GM18870 (cell line): ENCODE measurements at regions not wholly inside any gene's neighbourhood (a gene's known extent, or its start where the extent isn't known, plus 50 kb on each side); places are given as distances from the start of the nearest gene placed in this dataset.
"Not testable (repeated sequence)": the region's sequence is repeated elsewhere in the genome, so short reads cannot be mapped to it uniquely, and the experiment has no call there.

ENCODE experiments used
- ATAC-seq: cut with Tn5 transposase; IDR thresholded peaks from one replicate; pipeline ENCODE4 v1.9.1; 2021; ENCODE audit warnings: moderate library complexity; ENCODE audit not compliant: unreplicated experiment

DNA sequence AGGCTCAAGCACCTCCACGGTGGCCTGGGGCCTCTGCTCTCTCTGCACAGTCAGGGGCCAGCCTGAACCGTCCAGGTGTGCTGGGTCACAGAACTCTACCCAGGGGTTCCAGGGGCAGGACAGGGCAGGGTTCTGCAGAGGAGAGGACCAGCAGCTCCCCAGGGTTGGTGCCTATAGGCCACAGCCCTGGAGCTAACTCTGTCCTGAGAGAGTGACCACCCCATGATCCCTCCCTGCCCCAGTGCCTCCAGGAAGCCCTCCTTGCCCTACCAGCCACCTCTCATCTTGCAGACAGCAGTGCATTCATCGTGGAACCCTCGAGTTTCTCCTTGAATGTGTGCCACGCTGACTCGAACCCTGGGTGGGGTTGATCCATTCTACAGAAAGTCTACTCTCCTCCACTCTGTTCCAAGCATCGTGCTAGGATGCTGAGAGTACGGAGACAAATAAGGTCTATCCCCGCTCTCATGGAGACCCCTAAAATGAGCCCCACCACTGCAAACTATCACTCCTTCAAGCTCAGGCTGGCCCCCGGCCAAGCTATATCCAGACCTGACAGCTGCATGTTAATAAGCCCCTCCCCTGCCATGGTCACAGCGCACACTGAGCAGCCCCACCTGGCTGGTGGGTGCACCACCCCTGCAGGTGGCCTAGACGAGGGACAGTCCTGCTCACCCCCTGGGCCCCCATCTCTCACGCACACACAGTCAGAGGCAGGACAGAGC, 138.1 kb upstream of the FOXD4L5 start:
- ATAC-seq, result not testable (repeated sequence)

DNA sequence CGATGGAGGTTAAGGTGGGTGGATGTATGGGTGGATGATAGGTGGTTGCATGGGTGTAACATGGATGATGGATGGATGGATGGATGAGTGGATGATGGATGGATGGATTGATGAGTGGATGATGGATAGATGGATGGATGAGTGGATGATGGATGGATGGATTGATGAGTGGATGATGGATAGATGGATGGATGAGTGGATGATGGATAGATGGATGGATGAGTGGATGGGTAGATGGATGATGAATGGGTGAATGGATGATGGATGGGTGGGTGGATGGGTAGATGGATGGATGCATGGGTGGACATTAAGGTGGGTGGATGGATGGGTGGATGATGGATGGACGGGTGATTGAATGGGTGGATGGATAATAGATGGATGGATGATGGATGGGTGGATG, 136.5 kb upstream of the FOXD4L5 start:
- not testable (repeated sequence) for ATAC-seq

DNA sequence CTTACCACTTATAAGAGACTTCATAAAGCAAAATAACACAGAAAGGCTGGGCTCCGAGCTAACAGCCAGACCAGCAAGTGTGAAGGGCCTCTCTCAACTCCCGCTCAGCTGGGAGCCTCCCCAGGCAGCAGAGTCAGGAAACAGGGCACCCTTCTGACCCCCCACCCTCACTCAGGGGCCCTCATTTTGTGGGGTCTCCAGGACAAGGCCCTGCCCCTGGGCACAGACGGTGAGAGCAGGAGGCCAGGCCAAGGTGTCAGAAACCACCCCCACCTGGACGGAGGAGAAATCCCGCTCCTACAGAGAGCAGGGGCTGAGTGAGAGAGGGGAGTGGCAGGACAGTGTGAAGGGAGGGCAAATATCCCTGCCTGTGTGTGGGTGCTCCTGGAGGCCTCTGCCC, 135.8 kb upstream of the FOXD4L5 start:
- no peak for ATAC-seq

DNA sequence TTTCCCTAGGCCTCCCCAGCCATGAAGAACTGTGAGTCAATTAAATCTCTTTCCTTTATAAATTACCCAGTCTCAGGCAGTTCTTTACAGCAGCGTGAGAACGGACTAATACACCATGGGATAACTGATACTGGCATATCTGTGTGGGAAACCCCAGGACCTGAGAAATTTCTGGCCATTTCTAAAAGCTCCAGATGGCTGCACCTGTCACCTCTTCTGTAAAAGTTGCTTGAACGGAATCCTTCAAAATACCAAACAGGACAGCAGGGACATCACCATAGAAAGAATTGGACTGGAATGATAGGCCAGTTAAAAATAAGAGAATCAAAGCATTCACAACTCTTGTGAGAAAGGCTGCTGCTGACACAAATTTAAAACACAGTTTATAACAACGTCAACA, 134.0 kb upstream of the FOXD4L5 start:
- not testable (repeated sequence) for ATAC-seq

DNA sequence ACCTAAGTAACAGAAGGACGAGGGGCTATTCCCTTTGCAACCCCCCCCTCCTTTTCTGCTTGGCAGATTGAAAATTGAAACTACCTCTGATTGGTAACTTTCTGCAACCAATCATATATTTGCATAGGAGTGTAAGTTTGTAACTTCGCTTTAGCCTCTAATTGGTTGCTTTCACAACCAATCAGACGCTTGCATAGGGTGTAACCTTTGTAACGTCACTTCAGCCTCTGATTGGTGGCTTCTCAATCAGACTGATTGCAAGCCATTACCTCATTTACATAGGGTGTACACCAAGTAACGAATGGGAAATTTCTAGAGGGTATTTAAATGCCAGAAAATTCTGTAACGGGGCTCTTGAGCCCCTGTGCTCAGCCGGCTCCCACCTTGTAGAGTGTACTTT, 131.9 kb upstream of the FOXD4L5 start:
- ATAC-seq, result not testable (repeated sequence)

DNA sequence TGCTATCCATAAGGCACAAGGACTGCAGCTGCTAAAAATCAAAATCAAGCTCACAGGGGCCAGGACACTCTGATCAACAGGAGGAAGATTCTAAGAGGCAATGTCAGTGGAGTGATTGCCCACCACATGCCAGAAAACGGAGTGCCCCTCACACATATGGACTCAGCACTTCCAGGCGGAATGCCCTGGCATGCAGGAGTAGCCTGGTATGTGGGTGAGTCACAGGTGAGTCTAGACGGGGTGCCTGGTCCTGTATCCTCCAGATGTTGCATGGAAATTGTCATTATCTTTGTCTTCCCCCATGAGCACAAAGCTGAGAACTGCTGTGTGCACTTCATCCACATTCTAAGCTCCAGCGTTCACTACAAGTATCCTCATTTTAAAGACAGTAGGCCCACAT, 129.2 kb upstream of the FOXD4L5 start:
- not testable (repeated sequence) for ATAC-seq

DNA sequence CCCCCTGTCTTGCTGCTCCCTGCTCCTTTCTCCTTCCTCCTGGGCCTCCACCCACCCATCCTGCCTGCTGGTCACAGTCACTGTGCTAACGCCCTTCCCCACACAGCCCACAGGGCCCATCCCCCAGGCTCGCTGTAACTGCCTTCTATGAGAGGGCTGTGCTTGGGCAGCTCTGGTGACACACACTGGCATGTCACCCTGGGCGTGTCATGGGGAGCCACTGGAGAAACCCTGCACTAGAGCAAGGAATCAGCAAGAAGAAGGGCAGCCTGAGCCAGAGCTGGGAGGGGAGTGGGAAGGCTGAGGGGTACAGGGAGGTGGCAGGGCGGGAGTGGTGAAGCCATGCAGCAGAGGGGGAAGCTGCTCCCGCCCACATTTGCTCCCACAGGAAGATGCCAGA, 128.4 kb upstream of the FOXD4L5 start:
- ATAC-seq, result not testable (repeated sequence)

DNA sequence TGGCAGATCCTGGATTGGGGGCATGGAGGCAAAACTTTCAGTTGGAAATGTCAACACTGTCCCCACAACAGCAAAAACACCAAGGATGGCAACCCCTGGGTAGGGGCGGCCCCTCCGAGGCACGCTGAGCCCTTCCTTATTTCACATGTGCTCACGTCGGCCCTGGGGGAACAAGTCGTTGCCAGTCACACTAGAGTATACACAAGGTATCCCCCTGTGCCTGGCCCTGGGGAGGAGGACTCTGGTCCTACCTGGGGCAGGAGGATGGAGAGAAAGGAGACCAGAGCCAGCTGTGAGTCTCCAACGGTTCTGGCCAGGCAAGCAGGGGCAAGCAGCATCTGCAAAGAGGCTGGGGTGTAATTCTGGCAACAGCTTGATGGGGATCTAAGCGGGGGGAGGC, 126.9 kb upstream of the FOXD4L5 start:
- ATAC-seq, result no peak

DNA sequence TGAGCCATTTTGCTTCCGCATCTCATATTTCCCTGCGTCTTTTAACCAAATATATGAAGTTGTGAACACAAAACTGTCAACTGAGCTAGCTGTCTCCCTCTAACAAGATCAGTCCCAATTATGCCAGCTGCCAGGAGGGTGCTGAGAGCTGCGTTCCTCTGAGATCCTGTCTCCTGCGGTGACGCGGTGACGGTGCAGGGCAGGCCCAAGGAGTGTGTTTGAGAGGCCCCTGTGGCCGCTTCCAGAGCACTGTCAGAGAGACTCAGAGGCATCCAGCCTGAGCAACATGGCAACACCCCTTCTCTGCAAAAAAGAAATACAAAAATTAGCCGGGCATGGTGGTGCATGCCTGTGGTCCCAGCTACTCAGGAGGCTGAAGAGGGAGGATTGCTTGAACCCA, 126.3 kb upstream of the FOXD4L5 start:
- no peak for ATAC-seq

DNA sequence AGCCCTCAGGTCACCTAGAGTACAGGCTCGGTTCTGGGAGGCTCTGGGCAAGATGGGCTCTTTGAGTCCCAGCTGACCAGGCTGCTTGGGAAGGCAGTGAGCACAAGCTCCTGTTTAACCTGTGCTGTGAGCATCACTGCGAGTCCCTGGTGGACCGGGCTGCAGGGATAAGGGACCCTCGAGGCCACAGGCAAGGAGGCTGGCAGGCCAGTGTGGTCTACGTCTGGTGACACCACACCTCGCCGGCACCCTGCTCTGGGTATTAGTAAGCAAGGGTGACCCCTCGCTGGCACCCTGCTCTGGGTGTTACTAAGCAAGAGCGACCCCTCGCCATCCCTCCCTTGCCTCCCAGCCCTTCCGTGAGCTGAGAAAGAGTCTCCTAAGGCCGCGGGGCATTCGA, 125.9 kb upstream of the FOXD4L5 start:
- no peak for ATAC-seq

DNA sequence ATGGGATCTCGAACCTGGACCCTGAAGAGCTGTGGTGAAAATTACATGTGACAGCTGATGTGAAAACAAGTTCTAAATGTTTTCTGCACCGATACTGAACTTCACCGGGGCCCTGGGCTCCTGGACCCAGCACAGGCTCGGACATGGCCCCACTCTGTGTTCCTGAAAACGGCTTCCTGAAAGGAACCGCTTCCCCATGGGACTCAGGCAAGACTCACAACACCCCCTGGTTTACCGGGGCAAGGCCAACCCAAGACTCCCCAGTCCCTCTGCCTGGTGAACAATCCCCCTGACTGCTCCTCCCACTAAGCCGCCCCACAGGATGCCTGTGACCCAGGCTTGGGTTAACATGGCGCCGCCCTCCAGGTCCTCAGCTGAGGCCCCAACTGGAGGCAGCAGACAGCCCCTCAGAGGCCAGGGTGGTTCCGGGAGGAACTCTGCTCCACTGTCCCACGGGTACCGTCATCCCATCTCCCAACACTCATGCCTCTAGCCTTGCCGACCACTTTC, 124.5 kb upstream of the FOXD4L5 start:
- no peak for ATAC-seq

DNA sequence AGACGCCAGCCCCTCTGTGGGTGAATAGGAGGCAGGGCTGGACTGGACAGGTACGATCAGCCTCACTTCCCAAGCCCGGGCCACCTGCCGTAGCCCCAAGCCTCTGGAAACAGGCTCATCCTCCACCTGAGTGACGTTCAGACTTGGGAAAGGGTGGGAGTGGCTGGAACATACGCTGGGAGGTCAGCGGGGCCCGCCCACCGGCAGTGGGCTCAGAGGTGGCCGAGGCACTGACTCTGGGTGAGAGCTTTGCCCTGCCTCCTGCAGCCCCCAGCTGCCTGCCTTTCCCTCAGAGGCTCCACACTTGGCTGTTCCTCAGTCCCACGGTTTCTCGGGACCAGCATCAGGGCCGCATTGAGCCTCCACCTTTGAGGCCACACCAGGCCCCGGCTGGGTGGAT, 123.8 kb upstream of the FOXD4L5 start:
- ATAC-seq, result not testable (repeated sequence)

DNA sequence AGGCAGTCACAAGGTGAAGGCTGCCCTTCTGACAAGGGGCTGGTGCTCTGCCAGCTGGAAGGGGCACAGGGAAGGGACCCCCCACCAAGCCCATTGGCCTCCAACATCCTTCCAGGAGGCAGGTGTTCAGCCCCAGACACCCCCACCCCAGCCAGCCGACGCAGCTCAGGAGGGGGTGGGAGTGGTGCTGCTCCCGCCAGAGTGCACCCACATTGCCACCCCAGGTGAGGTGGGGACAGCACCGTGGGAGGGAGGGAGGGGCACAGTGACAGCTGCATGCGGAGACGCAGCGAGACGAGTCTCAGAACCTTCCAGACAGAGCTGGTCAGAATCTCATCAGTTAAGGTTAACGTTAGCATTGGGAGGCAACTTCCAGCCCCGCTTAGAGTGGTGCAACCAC, 121.6 kb upstream of the FOXD4L5 start:
- not testable (repeated sequence) for ATAC-seq

DNA sequence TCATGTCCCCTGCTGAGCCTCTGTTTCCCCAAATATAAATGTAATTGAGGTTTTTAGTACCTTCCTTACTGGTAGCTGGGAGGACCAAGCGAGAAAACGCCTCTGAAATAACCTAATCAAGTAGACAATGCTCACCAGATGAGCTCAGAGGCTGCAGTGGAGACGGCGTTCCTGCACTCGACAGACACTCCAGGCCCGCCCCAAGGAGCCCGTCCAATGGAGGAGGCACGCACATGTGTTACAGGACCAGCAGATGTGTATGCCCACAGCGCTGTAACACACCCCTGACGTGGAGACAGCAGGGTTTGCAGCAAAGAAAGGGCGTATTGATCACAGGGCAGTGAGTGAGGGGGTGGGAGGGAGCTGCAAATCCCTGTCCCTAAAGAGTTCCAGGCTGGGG, 120.8 kb upstream of the FOXD4L5 start:
- ATAC-seq, result not testable (repeated sequence)

DNA sequence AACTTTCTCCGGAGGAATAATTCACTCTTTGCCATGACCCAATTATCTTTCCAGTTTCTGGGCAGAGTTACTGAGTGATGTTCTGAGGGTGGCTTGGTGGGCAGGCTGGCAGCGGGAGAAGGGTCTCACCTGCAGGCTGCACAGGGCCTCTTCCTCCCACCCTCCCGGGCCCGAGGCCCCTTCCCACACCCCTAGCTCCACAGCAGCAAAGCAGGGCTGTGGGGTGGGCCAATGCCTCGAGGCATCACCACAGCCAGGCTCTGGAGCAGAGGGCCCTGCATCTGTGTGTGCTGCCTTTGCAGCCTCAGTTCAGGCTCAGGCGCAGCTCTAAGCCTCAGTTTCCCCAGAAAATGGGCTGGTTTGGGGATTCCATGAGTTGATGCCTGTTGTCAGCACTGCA, 120.2 kb upstream of the FOXD4L5 start:
- ATAC-seq, result no peak

DNA sequence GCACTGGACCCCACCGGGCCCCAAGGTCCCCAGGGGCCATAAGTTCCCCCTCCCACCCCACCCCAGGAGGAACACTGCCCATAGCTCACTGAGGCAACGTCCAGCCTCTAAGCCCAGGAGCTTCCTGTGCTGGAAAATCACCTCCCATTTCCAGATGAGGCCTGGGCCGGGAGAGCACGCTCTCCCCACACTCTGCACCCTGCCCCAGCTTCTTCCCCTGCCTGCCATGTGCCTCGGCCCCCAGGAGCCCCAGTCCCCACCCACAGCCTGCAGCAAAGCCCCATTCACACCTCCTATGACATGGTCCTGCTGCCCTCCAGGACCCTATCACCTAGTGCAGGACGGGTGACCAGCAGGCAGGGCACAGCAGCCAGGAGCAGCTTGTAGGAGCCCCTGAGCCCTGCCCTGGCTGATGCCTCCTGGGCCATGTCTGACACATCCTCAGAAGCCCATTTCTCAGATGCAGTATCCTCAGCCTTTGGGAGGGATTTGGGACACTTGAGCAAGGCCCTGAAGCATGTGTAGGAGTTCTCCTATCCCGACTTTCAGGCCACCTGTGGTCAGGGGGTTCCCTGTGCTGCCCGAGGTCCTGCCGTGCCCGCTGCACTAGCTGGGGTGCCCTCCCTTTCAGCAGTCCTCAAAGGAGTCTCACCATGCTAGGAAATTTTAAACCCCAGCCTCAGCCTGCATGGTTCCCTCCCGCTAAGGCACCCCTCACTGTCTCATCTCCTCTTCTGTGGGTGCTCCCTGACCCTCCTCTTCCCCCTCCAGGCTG, 119.4 kb upstream of the FOXD4L5 start:
- ATAC-seq, result no peak

DNA sequence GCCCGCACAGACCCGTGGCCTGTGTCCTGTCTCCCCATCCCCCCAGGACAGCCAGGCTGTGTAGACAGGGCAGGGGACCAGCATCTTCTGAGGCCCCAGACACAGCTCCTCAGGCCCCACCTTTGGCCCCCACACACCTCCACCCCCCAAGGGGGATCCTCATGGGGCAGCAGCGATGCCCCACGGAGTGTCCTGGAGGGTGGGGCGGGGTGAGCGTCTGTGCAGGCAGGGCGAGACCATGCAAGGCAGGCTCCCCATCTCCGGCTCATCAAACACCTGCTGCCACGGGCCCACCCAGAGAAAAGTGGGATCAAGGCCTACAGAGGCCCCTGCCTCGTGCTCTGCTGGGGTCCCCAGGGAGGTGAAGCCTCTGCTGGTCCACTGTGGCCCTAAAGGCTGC, 118.7 kb upstream of the FOXD4L5 start:
- no peak for ATAC-seq

DNA sequence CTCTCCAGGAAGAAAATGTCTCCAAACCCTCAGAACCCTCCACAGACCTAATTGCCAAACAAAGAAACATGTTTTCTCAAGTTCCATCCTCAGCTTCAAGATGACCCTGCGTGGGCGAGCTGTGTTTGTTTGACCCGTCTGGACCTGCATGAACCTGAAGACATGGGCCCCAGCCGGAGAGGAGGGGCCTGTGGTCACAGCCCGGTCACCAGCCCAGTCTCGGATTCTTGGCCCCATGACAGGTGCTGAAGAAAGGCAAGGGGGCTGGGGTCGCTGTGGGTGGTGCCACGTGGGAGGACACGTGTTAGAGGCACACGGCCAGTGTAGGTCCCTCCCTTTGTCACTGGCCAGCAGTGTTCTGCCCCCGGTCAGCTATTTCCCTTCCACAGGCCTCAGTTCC, 118.1 kb upstream of the FOXD4L5 start:
- ATAC-seq, result not testable (repeated sequence)

DNA sequence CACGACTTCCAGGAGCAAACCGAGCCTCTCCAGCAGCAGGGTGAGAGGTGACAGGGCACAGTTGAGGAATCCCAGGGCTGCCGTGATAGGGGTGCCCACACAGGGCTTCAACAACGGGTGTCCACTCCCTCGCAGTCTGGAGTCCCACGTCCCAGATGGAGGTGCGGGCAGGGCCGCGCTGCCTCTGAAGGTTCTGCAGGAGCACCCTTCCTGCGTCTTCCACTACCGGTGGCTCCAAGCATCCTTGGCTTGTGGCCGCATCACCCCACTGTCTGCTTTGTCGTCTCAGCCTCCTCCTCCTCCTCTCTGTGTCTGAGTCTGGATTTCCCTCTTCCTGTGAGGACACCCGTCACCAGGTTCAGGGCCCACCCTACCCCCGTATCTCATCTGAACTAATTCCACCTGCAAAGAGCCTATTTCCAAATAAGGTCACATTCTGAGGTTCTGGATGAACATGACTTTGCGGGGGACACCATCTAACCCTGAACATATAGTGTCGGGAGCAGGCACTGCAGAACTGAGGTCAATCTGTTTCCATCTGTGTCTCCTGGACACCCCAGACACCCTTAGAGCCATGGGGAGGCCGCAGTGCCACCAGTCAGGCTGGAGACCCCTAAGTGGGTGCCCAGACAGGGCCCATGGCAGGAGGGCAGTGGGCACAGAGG, 117.3 kb upstream of the FOXD4L5 start:
- ATAC-seq, result not testable (repeated sequence)

DNA sequence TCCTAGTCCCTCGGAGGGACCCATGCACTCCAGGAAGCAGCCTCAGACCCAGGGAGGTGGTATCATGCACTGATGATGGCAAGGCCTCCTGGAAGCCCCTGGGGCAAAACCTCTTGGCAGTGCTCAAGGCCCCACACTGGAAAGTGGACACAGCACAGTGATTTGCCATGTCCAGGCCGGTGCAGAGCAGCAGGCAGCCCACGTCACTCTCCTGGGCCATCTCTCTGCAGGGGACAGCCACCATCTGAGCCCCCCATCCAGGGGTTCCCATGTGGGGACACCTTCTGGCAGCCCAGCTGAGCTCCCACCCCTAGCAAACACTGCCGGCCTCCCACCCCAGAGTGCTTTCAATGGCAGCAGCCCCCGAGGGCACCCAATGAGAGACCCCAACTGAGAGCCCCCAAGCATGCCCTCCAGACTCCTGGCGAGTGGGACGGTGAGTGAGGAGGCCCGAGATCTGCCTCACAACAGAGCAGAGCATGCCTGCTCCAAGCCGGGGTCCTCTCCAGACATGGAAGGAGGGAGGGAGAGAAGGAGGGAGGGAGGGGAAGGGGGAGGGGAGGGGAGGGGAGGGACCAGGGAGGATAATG, 116.5 kb upstream of the FOXD4L5 start:
- not testable (repeated sequence) for ATAC-seq

DNA sequence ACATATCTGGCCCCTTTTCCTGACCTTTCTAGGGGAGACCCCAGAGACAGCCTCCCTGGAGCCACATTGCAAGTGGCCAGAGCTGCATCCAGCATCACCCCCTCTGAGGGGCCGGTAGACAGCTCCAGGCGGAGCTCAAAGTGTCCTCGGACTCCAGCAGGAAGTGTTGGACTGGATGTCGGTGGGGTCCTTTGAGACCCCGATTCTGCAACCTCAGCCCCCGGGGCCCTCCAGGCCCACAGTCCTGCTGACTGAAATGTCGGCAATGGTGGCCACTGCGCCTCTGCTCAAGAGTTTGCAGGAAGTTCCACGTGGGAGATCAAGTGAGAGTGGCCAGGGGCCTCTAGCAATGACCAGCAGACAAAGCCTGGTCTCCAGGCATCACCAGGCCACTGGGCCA, 115.9 kb upstream of the FOXD4L5 start:
- ATAC-seq, result no peak
